ENCODE measurements at regions not wholly inside any gene's neighbourhood (a gene's known extent, or its start where the extent isn't known, plus 50 kb on each side); places are given as distances from the start of the nearest gene placed in this dataset.

DNA sequence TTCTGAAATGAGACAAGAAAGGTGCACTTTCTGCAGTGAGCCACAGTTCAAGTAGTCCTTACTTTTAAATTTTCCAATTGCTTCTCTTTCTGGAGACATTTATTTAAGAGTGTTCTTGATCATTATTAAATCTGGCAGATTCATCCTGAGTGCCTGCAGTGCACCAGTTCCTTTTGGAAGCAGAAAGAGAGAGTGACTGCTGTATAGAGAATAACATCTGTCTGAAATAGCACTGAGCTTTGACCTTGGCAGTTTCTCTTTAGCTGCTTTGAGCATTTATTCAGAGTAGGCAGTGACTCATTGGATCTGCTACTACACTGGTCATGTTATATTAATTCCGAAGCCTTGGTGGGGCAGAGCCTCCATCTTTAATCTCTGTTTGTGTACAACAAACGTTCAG, 1373.7 kb downstream of the PCDH9 start (continued):
- TF ChIP-seq BMI1 (IDR thresholded peaks at IDR 0.05; ENCODE audit: borderline replicate concordance) (no peak), PML (IDR thresholded peaks at IDR 0.05; ENCODE audit: low read length) (no peak), CBX3 (IDR thresholded peaks at IDR 0.05; ENCODE audit: borderline replicate concordance, low read depth) (no peak), NBN (IDR thresholded peaks at IDR 0.05) (no peak), HDGF (IDR thresholded peaks at IDR 0.05) (no peak), ETV6 (conservative IDR thresholded peaks at IDR 0.05 in 1 of 2, IDR thresholded peaks at IDR 0.05 in 1 of 2; ENCODE audit: borderline replicate concordance in 1 of 2, low read depth in 1 of 2) (no peak), KAT2A (conservative IDR thresholded peaks at IDR 0.05; ENCODE audit: control insufficient read depth, low read depth, low read length) (no peak), CHD1 (IDR thresholded peaks at IDR 0.05; ENCODE audit: low read depth, low read length) (no peak), CREM (IDR thresholded peaks at IDR 0.05; ENCODE audit: low read depth) (no peak), FOXM1 (IDR thresholded peaks at IDR 0.05; ENCODE audit: low read depth, low read length) (no peak), MYB (IDR thresholded peaks at IDR 0.05; ENCODE audit: borderline replicate concordance, low read depth, low read length) (no peak), EGR1 (IDR thresholded peaks at IDR 0.05; ENCODE audit: borderline replicate concordance in 1 of 2, low read depth in 2 of 2, low read length in 2 of 2) (no peak)
- TF ChIP-seq, protein P1, sequence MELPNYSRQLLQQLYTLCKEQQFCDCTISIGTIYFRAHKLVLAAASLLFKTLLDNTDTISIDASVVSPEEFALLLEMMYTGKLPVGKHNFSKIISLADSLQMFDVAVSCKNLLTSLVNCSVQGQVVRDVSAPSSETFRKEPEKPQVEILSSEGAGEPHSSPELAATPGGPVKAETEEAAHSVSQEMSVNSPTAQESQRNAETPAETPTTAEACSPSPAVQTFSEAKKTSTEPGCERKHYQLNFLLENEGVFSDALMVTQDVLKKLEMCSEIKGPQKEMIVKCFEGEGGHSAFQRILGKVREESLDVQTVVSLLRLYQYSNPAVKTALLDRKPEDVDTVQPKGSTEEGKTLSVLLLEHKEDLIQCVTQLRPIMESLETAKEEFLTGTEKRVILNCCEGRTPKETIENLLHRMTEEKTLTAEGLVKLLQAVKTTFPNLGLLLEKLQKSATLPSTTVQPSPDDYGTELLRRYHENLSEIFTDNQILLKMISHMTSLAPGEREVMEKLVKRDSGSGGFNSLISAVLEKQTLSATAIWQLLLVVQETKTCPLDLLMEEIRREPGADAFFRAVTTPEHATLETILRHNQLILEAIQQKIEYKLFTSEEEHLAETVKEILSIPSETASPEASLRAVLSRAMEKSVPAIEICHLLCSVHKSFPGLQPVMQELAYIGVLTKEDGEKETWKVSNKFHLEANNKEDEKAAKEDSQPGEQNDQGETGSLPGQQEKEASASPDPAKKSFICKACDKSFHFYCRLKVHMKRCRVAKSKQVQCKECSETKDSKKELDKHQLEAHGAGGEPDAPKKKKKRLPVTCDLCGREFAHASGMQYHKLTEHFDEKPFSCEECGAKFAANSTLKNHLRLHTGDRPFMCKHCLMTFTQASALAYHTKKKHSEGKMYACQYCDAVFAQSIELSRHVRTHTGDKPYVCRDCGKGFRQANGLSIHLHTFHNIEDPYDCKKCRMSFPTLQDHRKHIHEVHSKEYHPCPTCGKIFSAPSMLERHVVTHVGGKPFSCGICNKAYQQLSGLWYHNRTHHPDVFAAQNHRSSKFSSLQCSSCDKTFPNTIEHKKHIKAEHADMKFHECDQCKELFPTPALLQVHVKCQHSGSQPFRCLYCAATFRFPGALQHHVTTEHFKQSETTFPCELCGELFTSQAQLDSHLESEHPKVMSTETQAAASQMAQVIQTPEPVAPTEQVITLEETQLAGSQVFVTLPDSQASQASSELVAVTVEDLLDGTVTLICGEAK (IDR thresholded peaks at IDR 0.05; ENCODE audit: borderline replicate concordance) = no peak
- TF ChIP-seq, protein P2, sequence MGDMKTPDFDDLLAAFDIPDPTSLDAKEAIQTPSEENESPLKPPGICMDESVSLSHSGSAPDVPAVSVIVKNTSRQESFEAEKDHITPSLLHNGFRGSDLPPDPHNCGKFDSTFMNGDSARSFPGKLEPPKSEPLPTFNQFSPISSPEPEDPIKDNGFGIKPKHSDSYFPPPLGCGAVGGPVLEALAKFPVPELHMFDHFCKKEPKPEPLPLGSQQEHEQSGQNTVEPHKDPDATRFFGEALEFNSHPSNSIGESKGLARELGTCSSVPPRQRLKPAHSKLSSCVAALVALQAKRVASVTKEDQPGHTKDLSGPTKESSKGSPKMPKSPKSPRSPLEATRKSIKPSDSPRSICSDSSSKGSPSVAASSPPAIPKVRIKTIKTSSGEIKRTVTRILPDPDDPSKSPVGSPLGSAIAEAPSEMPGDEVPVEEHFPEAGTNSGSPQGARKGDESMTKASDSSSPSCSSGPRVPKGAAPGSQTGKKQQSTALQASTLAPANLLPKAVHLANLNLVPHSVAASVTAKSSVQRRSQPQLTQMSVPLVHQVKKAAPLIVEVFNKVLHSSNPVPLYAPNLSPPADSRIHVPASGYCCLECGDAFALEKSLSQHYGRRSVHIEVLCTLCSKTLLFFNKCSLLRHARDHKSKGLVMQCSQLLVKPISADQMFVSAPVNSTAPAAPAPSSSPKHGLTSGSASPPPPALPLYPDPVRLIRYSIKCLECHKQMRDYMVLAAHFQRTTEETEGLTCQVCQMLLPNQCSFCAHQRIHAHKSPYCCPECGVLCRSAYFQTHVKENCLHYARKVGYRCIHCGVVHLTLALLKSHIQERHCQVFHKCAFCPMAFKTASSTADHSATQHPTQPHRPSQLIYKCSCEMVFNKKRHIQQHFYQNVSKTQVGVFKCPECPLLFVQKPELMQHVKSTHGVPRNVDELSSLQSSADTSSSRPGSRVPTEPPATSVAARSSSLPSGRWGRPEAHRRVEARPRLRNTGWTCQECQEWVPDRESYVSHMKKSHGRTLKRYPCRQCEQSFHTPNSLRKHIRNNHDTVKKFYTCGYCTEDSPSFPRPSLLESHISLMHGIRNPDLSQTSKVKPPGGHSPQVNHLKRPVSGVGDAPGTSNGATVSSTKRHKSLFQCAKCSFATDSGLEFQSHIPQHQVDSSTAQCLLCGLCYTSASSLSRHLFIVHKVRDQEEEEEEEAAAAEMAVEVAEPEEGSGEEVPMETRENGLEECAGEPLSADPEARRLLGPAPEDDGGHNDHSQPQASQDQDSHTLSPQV (IDR thresholded peaks at IDR 0.05) = no peak
